Spleen (tissue), 7 donors: ENCODE measurements at regions not wholly inside any gene's neighbourhood (a gene's known extent, or its start where the extent isn't known, plus 50 kb on each side); places are given as distances from the start of the nearest gene placed in this dataset.

Experiments used
- CTCF ChIP-seq, 11 experiments: fragments of 200-600 bp in 7 of 11; fragments of 450-650 bp in 4 of 11; sonication (generic) in 4 of 11; IDR thresholded peaks in 8 of 11; conservative IDR thresholded peaks in 3 of 11; 1 replicate in 7 of 11; 2 replicates in 4 of 11; pipeline versions ENCODE4 v1.4.0 to v1.8.0; 2016 to 2021; ENCODE audit warnings: antibody characterized with exemption in 11 of 11, inconsistent platforms in 4 of 11, mild to moderate bottlenecking in 1 of 11
- POLR2A ChIP-seq, 3 donors: fragments of 450-650 bp; IDR thresholded peaks; one replicate each; pipeline ENCODE4 v1.5.1; 2017; ENCODE audit warnings: antibody characterized with exemption in 3 of 3, mild to moderate bottlenecking in 1 of 3
- POLR2AphosphoS5 ChIP-seq, 3 donors: sonication (generic); formaldehyde crosslinking; IDR thresholded peaks; one replicate each; pipeline ENCODE4 v1.5.1; 2017; ENCODE audit warnings: antibody characterized with exemption in 3 of 3
- donor health status: DM: no; HTN: no; CAD: no; lungs with moderate emphysema.
- donor health status: DM: no; HTN: no; CAD: no.
- donor health status: DM: no; HTN: no; CAD: no.

- TF ChIP-seq CTCF (IDR thresholded peaks at IDR 0.05 in 8 of 11, conservative IDR thresholded peaks at IDR 0.05 in 3 of 11): no peak
- TF ChIP-seq POLR2A (IDR thresholded peaks at IDR 0.05): no peak
- peak in 1 of 3 donors; percentile 19 for TF ChIP-seq POLR2AphosphoS5 (IDR thresholded peaks at IDR 0.05)
Measured at GRCh38 chr2:8575038-8575833, 106.6 kb upstream of the ID2 start.
